HG03045 (cell line): ENCODE measurements at regions not wholly inside any gene's neighbourhood (a gene's known extent, or its start where the extent isn't known, plus 50 kb on each side); places are given as distances from the start of the nearest gene placed in this dataset.
"Not testable (repeated sequence)": the region's sequence is repeated elsewhere in the genome, so short reads cannot be mapped to it uniquely, and the experiment has no call there.

Source experiments
- ATAC-seq: cut with Tn5 transposase; IDR thresholded peaks from one replicate; pipeline ENCODE4 v1.9.1; 2021; ENCODE audit warnings: mild to moderate bottlenecking, moderate library complexity; ENCODE audit not compliant: unreplicated experiment

DNA sequence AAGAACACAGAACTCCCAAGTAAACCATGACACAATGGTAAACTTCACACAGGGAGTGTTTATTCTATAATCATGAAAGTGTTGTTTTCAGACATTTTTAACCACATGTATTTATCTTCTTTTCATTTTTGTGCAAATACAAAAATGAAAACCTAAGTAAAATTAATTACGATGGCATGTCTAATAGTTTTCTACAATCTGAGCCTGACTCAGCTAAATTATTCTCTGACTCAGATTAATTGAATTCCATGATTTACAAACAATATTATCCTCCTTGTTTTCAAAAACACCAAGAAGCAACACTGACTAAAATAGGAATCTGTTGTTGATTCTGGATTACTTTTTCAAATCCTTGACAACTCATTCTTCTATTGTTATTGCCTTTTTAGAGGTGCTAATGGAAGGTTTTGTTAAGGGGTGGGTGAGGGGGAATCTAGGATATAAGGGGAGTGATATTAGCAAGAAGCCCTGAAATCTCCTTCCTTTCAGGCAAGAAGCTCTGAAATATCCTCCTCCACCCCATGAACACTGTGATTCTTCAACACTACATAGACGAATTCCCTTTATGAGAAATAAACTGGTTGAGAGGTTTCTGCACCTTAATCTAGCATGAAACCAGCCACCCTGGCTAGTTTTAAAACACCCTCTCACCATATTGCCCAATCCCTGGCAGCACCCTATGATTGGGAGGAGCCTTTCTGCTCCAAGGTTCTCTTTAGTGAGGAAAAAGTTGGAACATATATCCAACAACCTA is 1057.7 kb upstream of the PCDH20 start:
- no peak for ATAC-seq

DNA sequence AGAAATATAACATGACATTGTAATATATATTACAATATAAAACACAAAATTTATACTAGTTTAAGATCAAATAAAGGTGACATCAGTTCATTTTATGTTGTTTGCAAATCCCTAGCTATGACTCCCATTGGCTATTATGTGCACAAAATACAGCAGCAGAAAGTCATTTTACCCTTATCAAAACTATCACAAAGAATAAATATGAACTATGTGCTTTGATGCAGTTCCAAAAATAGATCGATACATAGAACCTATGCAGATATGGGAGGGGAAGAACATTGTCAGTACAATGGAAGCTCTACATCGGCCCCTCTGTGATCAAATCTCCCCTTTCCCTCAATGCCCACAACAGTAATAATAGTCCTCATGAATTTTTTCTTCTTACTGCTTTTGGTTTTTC is 1038.1 kb upstream of the PCDH20 start:
- no peak for ATAC-seq

DNA sequence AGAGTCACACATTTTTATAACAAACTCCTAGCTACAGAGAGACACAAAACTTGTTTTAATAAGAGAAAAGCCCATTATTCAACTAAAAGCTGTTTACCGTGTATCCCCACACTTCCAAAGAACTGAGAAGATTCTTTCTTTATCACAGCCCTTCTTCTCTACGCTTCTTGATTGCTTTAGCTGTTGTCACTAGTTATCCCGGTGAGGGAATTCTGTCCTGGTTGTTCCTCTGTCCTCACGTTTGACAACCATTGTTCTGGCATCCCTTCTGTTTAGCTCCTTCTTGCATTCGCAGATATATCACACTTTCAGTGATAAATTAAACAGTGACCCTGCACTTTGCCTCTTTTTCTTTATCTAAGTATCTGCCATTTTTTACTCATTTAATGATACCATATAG is 1035.1 kb upstream of the PCDH20 start:
- no peak for ATAC-seq

DNA sequence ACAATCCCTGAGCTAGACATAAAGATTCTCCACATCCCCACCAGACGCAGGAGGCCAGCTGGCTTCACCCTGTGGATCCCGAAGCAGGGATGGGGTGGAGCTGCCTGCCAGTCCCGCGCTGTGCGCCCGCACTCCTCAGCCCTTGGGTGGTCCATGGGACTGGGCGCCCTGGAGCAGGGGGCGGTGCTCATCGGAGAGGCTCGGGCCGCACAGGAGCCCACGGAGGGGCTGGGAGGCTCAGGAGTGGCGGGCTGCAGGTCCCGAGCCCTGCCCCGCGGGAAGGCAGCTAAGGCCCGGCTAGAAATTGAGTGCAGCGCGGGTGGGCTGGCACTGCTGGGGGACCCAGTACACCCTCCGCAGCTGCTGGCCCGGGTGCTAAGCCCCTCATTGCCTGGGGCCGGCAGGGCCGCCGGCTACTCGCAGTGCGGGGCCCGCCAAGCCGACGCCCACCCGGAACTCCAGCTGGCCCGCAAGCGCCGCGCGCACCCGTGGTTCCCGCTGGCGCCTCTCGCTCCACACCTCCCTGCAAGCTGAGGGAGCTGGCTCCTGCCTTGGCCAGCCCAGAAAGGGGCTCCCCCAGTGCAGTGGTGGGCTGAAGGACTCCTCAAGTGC is 1032.2 kb upstream of the PCDH20 start:
- not testable (repeated sequence) for ATAC-seq

DNA sequence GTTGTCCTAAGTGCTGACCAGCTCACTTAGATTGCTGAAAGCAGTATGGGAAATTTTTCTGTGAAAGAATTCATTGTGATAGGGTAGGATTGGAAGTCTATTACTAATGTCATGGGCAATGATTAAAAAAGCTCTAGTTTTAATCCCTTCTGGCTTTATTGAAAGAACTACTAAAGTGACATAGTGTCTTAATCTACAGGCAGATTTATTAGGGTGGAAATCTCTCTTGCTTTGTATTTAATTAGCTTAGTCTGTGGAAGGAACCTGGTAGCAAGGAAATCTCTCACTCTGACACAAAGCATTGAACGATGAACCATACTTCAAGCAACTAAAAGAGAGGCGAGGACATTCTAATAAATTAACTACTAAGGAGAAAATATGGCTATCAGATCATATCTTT is 1029.2 kb upstream of the PCDH20 start:
- ATAC-seq, result no peak

DNA sequence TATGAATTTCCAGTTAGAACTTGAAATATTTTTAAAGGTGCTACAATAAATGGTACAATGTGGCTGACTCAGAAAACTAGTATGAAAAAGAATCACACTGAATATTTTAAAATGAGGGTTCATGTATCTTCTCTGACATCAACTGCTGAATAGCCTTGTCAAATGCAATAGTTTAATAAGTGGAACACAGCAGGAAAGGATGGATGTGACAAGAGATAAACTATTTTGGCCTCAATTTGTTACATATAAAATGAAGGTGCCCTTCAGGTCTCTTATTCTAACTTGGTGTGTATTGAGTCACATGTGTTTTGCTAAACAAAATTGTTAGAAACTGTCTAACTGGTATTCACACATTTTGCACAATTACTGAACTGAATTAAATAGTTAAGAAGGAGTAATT is 1018.4 kb upstream of the PCDH20 start:
- ATAC-seq, result no peak

DNA sequence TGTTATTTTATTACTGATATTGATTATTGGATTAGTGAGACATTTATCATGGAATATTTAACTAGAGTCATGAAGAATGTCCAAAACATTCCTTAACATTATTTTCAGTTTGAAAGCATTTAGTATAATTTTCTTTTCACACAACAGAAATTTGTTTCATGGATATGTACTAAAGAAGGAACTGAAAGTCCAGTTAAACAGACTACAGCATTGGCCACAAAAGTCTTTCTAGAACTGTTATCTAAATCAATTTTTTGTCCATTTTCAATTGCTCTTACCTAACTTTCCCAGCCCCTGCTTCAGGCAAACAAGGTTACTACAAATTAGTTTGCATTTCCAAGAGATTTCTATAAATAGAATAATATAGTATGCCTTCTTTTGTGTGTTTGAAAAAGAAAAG is 1018.0 kb upstream of the PCDH20 start:
- no peak for ATAC-seq

DNA sequence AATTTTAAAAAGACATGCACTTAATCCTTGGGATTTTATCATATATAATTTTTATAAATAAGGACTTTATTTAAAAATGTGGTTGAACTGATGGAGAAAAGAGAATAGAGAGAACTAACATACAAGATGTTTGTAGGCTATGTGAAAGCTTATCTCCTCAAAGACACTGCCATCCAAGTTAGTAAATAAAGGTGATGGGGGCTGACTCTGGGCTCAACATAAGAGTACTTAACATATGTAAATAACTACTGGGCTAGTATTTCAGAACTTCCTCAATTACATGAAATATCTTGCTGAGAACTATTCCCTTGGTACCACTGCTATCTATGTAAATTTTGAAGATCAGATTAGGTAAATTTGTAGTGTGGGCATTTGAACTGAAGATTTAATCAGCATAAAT is 1017.3 kb upstream of the PCDH20 start:
- ATAC-seq, result no peak

DNA sequence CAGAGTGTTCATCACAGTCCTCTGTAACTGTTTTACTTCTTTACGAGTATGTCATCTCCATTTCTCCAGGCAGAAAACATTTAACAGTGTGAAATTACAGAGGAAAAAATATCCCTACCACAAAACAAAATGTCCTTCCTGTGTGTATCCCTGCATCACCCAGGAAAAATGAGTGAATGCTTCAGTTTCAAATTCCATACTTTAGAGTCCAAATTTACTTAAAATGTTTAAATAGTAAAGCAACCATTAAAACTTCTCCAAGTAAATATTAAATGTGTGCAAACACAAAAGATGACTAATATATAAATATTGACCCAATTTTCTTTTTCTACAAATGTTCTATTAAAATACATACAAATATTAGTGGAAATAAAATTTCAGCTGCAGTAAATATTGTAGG is 1016.6 kb upstream of the PCDH20 start:
- no peak for ATAC-seq

DNA sequence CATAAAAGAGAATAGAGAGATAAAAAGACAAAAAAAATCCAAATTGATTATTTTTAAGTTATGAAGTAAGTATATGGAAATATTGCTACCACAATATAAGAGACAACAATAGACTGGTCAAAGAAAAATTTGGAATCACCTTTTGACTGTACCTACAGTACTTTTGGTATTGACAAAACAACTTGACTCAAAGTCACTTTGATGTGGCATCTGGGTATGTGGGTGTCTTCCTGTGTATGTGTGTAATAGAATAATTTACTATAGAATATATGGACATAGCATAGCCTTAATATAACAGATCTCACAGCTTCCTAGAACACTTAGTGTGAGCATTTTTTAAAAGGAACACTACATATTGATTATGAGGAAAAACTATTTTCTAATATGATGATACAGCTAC is 1016.2 kb upstream of the PCDH20 start:
- no peak for ATAC-seq

DNA sequence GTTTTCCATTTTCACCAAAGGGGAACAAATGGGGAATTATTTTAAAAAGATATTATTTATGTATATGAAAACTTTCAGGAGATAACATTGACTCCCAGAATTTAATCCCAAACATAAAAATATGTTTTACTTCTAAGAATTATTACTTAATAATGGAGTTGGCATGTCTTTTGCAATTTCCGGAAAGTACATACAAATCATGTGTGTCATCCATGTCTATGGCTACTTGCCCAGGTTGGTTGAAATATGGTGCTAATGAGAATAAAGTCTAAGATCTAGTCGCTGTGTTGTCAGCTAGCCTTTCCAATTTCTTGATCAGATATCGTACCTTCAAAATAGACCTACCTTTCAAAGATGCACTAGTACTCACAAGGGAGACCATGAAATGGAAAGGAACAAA is 1003.2 kb upstream of the PCDH20 start:
- no peak for ATAC-seq

DNA sequence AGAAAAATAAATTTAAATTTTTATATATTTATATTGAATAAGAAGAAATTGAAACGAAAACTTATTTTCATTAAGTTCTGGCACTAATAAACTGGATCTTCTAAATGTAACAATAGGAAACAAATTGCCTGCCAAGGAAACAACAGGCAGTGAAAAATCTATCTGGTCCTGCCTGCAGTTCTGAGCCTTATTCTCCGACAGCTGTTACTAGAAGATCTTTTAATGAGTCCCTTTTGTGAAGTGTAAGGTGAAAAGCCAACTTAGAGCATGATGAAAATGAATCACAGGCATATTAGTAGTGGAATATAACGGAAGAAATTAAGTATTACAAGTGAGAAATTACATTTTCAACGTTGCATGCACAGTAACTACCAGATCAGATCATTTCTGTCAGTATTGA is 1002.7 kb upstream of the PCDH20 start:
- no peak for ATAC-seq

DNA sequence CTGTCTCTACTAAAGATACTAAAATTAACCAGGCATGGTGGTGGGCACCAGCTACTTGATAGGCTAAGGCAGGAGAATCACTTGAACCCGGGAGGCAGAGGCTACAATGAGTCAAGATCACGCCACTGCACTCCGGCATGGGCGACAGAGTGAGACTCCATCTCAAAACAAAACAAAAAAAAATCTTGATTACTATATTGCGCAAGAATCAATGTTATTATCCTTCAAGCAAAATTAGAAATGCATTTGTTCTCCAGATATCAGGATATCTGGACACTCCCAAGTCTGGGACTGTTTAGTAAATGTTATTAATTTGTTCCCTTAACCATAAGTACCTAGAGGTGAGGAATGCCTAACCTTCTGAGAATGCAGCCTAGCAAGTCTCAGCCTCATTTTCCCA is 992.2 kb upstream of the PCDH20 start:
- ATAC-seq, result no peak

DNA sequence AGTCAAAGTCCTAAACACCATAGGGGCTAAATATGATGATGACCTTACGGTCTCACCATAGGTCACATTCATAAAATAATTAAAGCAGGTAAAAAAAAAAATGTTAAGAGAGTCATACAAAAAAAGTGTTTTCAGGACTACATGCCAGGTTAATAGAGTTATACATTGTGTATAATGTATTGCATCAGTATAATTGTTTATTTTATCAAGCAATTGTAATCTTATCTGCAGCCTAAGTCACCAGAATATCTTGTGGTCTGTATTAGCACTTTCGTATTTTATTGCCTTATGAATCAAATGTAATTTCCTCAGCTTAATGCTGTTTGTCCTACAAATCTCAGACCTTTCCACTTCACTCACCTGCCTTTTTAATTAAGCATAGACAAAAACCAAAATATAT is 972.9 kb upstream of the PCDH20 start:
- ATAC-seq, result no peak

DNA sequence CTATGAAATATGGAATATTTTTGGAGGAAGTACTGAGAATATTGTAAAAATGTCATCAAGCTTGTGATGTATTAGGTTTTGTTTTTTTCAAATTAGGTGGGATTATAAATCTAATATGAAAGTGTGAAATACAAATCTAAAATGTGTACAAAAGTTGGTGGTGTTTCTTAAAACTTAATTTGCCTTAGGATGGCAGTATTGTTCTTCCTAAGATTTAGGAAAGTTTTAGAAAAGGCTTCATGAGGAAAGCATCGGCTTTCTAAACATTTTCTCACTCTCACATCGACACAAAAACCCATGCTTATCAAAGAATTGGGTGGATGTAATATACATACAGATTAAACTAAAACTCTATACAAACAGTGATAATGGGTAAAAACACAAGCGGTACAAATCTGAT is 972.0 kb upstream of the PCDH20 start:
- no peak for ATAC-seq

DNA sequence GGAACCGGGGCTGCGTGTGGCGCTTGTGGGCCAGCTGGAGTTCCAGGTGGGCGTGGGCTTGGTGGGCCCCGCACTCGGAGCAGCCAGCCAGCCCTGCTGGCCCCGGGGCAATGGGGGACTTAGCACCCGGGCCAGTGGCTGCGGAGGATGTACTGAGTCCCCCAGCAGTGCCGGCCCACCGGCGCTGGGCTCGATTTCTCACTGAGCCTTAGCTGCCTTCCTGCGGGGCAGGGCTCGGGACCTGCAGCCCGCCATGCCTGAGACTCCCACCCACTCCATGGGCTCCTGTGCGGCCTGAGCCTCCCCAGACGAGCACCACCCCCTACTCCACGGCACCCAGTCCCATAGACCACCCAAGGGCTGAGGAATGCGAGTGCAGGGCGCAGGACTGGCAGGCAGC is 963.6 kb upstream of the PCDH20 start:
- not testable (repeated sequence) for ATAC-seq

DNA sequence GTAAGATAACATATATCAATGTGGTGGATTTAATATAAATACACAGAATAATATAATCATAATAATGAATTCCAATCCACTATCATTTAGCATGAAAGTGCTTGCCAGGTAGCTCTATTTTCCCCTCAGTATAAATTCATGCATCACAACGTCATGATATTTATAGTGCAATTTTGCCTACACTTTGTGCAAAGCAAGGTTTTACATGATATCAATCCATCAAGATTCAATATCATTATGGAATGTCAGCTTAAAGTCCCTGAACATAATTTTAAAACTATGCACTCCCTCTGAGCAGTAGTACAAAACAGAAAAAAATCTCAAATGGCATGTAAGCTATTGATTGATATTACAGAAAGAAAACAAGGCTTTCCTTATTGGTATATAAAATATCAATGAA is 962.2 kb upstream of the PCDH20 start:
- no peak for ATAC-seq

DNA sequence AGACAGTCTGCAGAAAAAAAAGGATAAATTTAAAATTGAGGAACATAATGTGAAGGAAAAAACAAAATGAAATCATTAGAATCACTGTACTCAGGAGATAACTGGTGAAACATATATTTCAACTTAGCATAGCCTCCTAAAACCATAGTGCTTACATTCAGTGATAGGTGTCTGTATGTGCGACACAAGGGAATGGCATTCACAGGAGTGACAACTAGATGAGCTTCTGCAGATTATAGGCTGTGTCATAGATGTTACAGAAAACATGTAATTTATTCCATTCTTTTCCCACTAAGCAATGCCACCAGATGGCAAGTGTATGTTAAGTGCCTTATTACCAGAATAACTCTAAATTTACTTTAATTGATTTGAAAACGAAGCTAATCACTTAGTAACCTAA is 960.0 kb upstream of the PCDH20 start:
- no peak for ATAC-seq

DNA sequence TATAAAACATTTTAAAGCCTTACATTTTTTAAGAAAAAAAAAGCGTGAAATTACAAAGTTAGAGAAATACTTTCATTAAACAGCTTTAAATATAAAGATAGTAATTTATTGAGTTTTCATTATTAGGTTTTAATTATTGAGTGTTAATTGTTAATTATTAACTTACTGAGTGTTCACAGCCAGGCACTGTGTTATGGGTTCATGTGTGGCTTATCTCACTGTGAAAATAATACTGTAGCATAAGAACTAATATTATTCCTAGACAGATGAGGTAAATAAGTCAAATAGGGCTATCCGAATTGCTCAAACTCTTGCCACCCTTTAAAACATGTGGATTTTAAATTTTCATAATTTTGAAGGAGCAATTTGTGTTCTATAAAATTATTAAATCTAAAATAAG is 956.1 kb upstream of the PCDH20 start:
- no peak for ATAC-seq

DNA sequence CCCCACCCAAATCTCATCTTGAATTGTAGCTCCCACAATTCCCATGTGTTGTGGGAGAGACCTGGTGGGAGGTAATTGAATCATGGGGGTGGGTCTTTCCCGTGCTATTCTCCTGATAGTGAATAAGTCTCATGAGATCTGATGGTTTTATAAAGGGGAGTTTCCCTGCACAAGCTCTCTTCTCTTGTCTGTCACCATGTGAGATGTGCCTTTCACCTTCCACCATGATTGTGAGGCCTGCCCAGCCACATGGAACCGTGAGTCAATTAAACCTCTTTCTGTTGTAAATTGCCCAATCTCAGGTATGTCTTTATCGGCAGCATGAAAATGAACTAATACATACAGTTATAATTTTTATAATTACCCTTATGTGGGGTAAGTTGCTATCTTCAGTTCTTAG is 952.3 kb upstream of the PCDH20 start:
- not testable (repeated sequence) for ATAC-seq

DNA sequence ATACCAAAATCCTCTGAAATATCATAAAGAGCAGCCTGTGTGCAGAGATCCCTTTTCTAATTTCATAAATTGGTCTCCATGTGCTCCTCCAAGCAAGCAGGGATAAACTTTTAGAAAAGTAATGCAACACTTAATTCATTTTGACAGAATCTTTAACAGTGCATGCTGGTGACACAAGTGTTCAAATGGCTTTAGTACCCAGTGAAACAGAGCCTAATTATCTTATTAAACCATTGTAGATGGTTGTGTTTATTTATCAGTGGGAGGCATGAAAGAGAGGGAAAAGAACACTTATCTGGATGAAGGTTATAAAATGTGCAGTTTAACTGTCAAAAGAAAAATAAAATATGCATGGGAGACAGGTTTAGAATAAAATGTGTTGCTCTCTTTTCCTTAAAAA is 945.0 kb upstream of the PCDH20 start:
- ATAC-seq, result no peak

DNA sequence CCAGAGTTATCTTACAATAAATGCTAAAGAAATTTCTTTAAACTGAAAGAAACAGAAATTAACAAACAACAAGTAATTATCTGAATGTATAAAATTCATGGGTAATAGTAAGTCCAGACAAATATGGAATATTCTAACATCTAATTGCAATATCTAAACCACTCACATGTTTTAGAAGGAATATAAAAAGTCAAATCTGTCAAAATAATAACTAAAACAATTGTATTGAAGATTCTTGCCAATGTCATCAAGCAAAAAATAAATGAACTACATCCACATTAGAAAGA is 942.9 kb upstream of the PCDH20 start:
- ATAC-seq, result no peak
